ENCODE measurements at regions not wholly inside any gene's neighbourhood (a gene's known extent, or its start where the extent isn't known, plus 50 kb on each side); places are given as distances from the start of the nearest gene placed in this dataset.

GRCh38 chr17:77571155-77571981, 387.1 kb upstream of the TNRC6C start:
- no peaks in the 10 kb centered on the region for H3K36me3 ChIP-seq
- no peaks in the 10 kb centered on the region for H3K9me3 ChIP-seq
- H3K27me3 ChIP-seq: peaks cover 33% of the 10 kb centered on the region
- intact Hi-C loops (cut with DNase I; ENCODE audit: low total_unique reads) (no loop called here), in situ Hi-C loops (cut with MboI; ENCODE audit: low pct_ligation_motif_present in 1 of 4, low pct_unique_long_range_greater_than_20kb in 1 of 4, low sequenced_read_pairs in 3 of 4) (no loop called here)
- H3K4me1 ChIP-seq: peaks cover 0 to 15% (median 5%) of the 10 kb centered on the region in 4 donors
- H3K4me3 ChIP-seq: peak overlapping the region in 2 of 4 donors; percentile 7 to 14
- 19 to 46% methylated on average over 8 to 35 of the region's 35 CpGs for WGBS, 2 donors (ENCODE audit: low coverage in 1 of 2)
- H3K27ac ChIP-seq: no peak overlapping the region
- no peak for DNase-seq
- TF ChIP-seq POLR2A (IDR thresholded peaks at IDR 0.05): no peak
- TF ChIP-seq EP300 (IDR thresholded peaks at IDR 0.05; ENCODE audit: low read depth): no peak
- no peak for TF ChIP-seq POLR2AphosphoS5 (IDR thresholded peaks at IDR 0.05)
- no peak for TF ChIP-seq CTCF (IDR thresholded peaks at IDR 0.05)

- Histone ChIP-seq H3K9me3 (no peaks in the 10 kb centered on the region), H3K4me3 (peak overlapping the region in 1 of 4 donors; percentile 14), H3K36me3 (no peaks in the 10 kb centered on the region), H3K27ac (no peak overlapping the region), H3K4me1 (peaks cover 0 to 15% (median 5%) of the 10 kb centered on the region in 4 donors), H3K27me3 (peaks cover 33% of the 10 kb centered on the region)
- WGBS, 2 donors (ENCODE audit: low coverage in 1 of 2): 9 to 12% methylated on average over 12 to 15 of the region's 15 CpGs
- DNase-seq: no peak
- TF ChIP-seq POLR2A (IDR thresholded peaks at IDR 0.05) (no peak), CTCF (IDR thresholded peaks at IDR 0.05) (no peak), EP300 (IDR thresholded peaks at IDR 0.05; ENCODE audit: low read depth) (no peak), POLR2AphosphoS5 (IDR thresholded peaks at IDR 0.05) (no peak)
- intact Hi-C loops (cut with DNase I; ENCODE audit: low total_unique reads): no loop called here
- in situ Hi-C loops (cut with MboI; ENCODE audit: low pct_ligation_motif_present in 1 of 4, low pct_unique_long_range_greater_than_20kb in 1 of 4, low sequenced_read_pairs in 3 of 4): no loop called here
These were observed 386.4 kb upstream of the TNRC6C start for GRCh38 chr17:77572065-77572601.

DNA sequence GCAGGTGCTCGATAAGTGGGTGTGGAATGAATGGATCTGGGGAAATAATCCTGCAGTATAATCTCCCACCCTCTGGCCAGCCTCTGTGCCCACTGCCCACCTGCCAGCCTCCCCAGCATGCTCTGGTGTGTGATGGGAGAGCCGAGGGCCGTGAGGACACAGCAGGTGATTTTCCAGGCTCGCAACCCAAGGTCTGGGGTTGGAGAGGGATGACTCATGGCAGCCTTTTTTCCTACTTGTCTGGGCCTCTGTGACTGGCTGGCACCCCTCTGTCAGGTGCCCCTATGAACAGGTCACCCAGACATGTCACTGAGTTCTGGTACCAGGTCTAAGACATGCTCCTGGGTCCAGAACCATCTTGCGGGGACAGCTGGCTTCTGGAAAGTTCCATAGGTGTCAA, 385.7 kb upstream of the TNRC6C start:
- peaks cover 0 to 15% (median 5%) of the 10 kb centered on the region in 4 donors for H3K4me1 ChIP-seq
- H3K4me3 ChIP-seq: no peak overlapping the region
- no peak for DNase-seq
- H3K9me3 ChIP-seq: no peaks in the 10 kb centered on the region
- H3K27ac ChIP-seq: no peak overlapping the region
- no peaks in the 10 kb centered on the region for H3K36me3 ChIP-seq
- 66% methylated on average over 5 of the region's 5 CpGs; no CpG with 5 or more reads in 1 of the 2 donors for WGBS, 2 donors (ENCODE audit: low coverage in 1 of 2)
- TF ChIP-seq EP300 (IDR thresholded peaks at IDR 0.05; ENCODE audit: low read depth) (no peak), POLR2AphosphoS5 (IDR thresholded peaks at IDR 0.05) (no peak), POLR2A (IDR thresholded peaks at IDR 0.05) (no peak), CTCF (IDR thresholded peaks at IDR 0.05) (no peak)
- in situ Hi-C loops (cut with MboI; ENCODE audit: low pct_ligation_motif_present in 1 of 4, low pct_unique_long_range_greater_than_20kb in 1 of 4, low sequenced_read_pairs in 3 of 4) (no loop called here), intact Hi-C loops (cut with DNase I; ENCODE audit: low total_unique reads) (no loop called here)
- peaks cover 33% of the 10 kb centered on the region for H3K27me3 ChIP-seq

DNA sequence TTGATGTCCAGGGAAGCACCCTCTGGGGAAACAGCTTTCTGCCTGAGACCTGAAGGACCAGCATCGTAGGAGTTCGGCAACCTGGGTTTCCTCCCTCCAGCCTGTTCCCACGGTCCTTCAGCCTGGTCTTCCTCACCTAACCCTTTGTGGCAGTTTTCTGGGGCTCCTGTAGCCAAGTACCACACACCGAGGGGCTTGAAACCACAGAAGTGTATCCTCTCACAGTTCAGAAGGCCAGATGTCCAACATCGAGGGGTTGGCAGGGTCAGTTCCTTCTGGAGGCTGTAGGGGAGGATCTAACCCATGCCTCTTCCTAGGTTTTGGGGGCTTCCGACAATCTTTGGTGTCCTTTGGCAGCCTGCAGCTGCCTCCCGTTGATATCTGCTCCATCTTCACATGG, 381.0 kb upstream of the TNRC6C start:
- in situ Hi-C loops (cut with MboI; ENCODE audit: low pct_ligation_motif_present in 1 of 4, low pct_unique_long_range_greater_than_20kb in 1 of 4, low sequenced_read_pairs in 3 of 4) (no loop called here), intact Hi-C loops (cut with DNase I; ENCODE audit: low total_unique reads) (loop anchor here (2.0 kb wide), 1 partner anchor 75 kb away; no protein-coding TSS in a partner anchor)
- no peak for DNase-seq
- no peaks in the 10 kb centered on the region for H3K9me3 ChIP-seq
- H3K27ac ChIP-seq: no peak overlapping the region
- TF ChIP-seq EP300 (IDR thresholded peaks at IDR 0.05; ENCODE audit: low read depth) (no peak), CTCF (IDR thresholded peaks at IDR 0.05) (no peak), POLR2A (IDR thresholded peaks at IDR 0.05) (no peak), POLR2AphosphoS5 (IDR thresholded peaks at IDR 0.05) (no peak)
- H3K4me1 ChIP-seq: peaks cover 0 to under 1% (median 0%) of the 10 kb centered on the region in 4 donors
- WGBS, 2 donors (ENCODE audit: low coverage in 1 of 2): 83 to 100% methylated on average over 1 to 7 of the region's 7 CpGs
- peaks cover 5% of the 10 kb centered on the region for H3K27me3 ChIP-seq
- no peaks in the 10 kb centered on the region for H3K36me3 ChIP-seq
- H3K4me3 ChIP-seq: no peak overlapping the region

All from transverse colon (tissue), 4 donors.